ENCODE measurements at regions not wholly inside any gene's neighbourhood (a gene's known extent, or its start where the extent isn't known, plus 50 kb on each side); places are given as distances from the start of the nearest gene placed in this dataset.

DNA sequence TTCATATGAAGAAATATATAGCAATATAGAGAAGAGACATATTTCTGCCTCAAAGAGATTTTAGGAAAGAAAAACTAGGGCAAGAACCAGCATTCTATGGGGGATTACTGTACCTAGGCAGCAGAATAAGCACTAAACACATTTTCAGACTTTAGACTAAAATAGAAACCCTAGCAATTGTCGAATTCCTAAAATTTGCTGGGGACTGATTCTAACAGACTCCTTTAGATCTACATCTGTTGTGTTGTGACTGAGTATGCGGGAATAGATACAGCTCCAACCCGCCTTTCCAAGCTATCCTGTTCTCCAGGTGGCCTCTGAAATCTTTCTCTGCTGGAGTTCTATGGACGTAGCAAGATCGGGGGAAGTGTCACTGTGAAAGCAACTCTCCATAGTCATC, 482.2 kb downstream of the NTRK2 start:
- Histone ChIP-seq H3K36me3 (ENCODE audit: low read length) (no peaks in the 10 kb centered on the region), H3K79me2 (ENCODE audit: insufficient read depth, low read length) (no peaks in the 10 kb centered on the region), H2AFZ (ENCODE audit: low read depth, low read length, severe bottlenecking) (no peak overlapping the region), H3K27me3 (ENCODE audit: low read length) (no peaks in the 10 kb centered on the region), H3K4me3 (ENCODE audit: insufficient read depth, low read length, poor library complexity, severe bottlenecking) (no peak overlapping the region), H3K9me2 (replicated peaks; ENCODE audit: insufficient read depth, low read length) (no peaks in the 10 kb centered on the region), H3K9me3 (ENCODE audit: insufficient read depth, low read length) (no peaks in the 10 kb centered on the region), H3K9ac (ENCODE audit: low read length) (no peak overlapping the region), H4K20me1 (ENCODE audit: low read depth, low read length) (no peaks in the 10 kb centered on the region), H3K27ac (ENCODE audit: low read depth, low read length) (no peak overlapping the region), H3F3A (ENCODE audit: insufficient read depth) (no peaks in the 10 kb centered on the region), H3K4me2 (ENCODE audit: low read depth, low read length, poor library complexity, severe bottlenecking) (no peak overlapping the region)
- TF ChIP-seq EZH2phosphoT487 (conservative IDR thresholded peaks at IDR 0.05; ENCODE audit: low read length) (no peak), CTCF (IDR thresholded peaks at IDR 0.05; ENCODE audit: insufficient read depth, low read length, poor library complexity, severe bottlenecking) (no peak)

GRCh38 chr9:85151162-85151561, 481.6 kb downstream of the NTRK2 start:
- Histone ChIP-seq H3K79me2 (ENCODE audit: insufficient read depth, low read length) (no peaks in the 10 kb centered on the region), H3F3A (ENCODE audit: insufficient read depth) (no peaks in the 10 kb centered on the region), H3K4me2 (ENCODE audit: low read depth, low read length, poor library complexity, severe bottlenecking) (no peak overlapping the region), H3K4me3 (ENCODE audit: insufficient read depth, low read length, poor library complexity, severe bottlenecking) (no peak overlapping the region), H3K27ac (ENCODE audit: low read depth, low read length) (no peak overlapping the region), H3K9me3 (ENCODE audit: insufficient read depth, low read length) (no peaks in the 10 kb centered on the region), H3K9ac (ENCODE audit: low read length) (no peak overlapping the region), H3K27me3 (ENCODE audit: low read length) (no peaks in the 10 kb centered on the region), H2AFZ (ENCODE audit: low read depth, low read length, severe bottlenecking) (no peak overlapping the region), H4K20me1 (ENCODE audit: low read depth, low read length) (no peaks in the 10 kb centered on the region), H3K9me2 (replicated peaks; ENCODE audit: insufficient read depth, low read length) (no peaks in the 10 kb centered on the region), H3K36me3 (ENCODE audit: low read length) (no peaks in the 10 kb centered on the region)
- TF ChIP-seq CTCF (IDR thresholded peaks at IDR 0.05; ENCODE audit: insufficient read depth, low read length, poor library complexity, severe bottlenecking) = no peak
- TF ChIP-seq EZH2phosphoT487 (conservative IDR thresholded peaks at IDR 0.05; ENCODE audit: low read length) = no peak

DNA sequence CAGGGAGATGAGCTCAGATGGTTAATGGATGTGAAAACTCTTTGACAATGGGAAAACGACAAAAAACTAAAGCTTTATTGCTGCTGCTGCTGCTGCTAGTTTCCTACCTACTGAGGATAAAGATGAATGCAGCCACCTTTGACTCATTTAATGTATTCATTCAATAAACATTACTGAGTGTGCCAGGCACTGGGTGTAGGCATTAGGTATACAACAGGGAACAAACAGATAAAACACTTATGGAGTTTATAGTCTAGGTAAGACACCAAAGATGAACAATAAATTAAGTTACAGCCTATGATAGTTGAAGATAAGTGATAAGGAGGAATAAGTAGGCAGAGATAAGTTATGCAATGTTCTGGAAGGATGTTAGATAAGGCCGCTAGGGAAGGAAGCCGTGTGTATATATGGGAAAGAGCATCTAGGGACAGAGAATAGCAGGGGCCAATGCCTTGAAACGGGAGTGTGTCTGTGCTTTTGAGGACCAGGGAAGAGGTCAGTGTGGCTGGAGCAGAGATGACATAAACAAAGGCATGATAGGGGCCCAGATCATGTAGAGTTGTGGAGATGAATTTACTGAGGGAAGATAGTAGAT, 477.6 kb downstream of the NTRK2 start:
- H3K36me3 ChIP-seq (ENCODE audit: low read length) = no peaks in the 10 kb centered on the region
- TF ChIP-seq CTCF (IDR thresholded peaks at IDR 0.05; ENCODE audit: insufficient read depth, low read length, poor library complexity, severe bottlenecking) (no peak), EZH2phosphoT487 (conservative IDR thresholded peaks at IDR 0.05; ENCODE audit: low read length) (no peak)
- no peaks in the 10 kb centered on the region for H3K79me2 ChIP-seq (ENCODE audit: insufficient read depth, low read length)
- H3K27ac ChIP-seq (ENCODE audit: low read depth, low read length) = no peak overlapping the region
- H3K9me2 ChIP-seq (replicated peaks; ENCODE audit: insufficient read depth, low read length) = no peaks in the 10 kb centered on the region
- H3K9me3 ChIP-seq (ENCODE audit: insufficient read depth, low read length) = no peaks in the 10 kb centered on the region
- H3K9ac ChIP-seq (ENCODE audit: low read length) = no peak overlapping the region
- H3K4me3 ChIP-seq (ENCODE audit: insufficient read depth, low read length, poor library complexity, severe bottlenecking) = no peak overlapping the region
- H4K20me1 ChIP-seq (ENCODE audit: low read depth, low read length) = no peaks in the 10 kb centered on the region
- H3F3A ChIP-seq (ENCODE audit: insufficient read depth) = no peaks in the 10 kb centered on the region
- no peak overlapping the region for H2AFZ ChIP-seq (ENCODE audit: low read depth, low read length, severe bottlenecking)
- no peaks in the 10 kb centered on the region for H3K27me3 ChIP-seq (ENCODE audit: low read length)
- H3K4me2 ChIP-seq (ENCODE audit: low read depth, low read length, poor library complexity, severe bottlenecking) = no peak overlapping the region
